Esophagus squamous epithelium (tissue), 5 donors: ENCODE measurements at regions not wholly inside any gene's neighbourhood (a gene's known extent, or its start where the extent isn't known, plus 50 kb on each side); places are given as distances from the start of the nearest gene placed in this dataset.

Source experiments
- DNase-seq: peaks from one replicate; lab custom pipeline; 2025; lab: John Stamatoyannopoulos, UW
- H3K27ac ChIP-seq, 4 donors: fragments of 200-600 bp; sonication (generic); one replicate each; pipeline ENCODE4 v1.5.1; 2016 to 2019; ENCODE audit warnings: mild to moderate bottlenecking in 1 of 4
- H3K27me3 ChIP-seq, 4 donors: fragments of 200-600 bp; sonication (generic); 1 replicate in 3 of 4; 2 replicates in 1 of 4; pipeline versions ENCODE4 v1.5.1 to v1.6.0; 2017 to 2021; ENCODE audit warnings: antibody characterized with exemption in 1 of 4
- H3K36me3 ChIP-seq, 3 donors: fragments of 200-600 bp; sonication (generic); one replicate each; pipeline ENCODE4 v1.5.1; 2016 to 2019
- H3K4me1 ChIP-seq, 3 donors: fragments of 200-600 bp; sonication (generic); one replicate each; pipeline ENCODE4 v1.5.1; 2017 to 2019
- H3K4me3 ChIP-seq, 4 donors: fragments of 200-600 bp; sonication (generic); 1 replicate in 3 of 4; 2 replicates in 1 of 4; pipeline ENCODE4 v1.5.1; 2016 to 2019; ENCODE audit warnings: mild to moderate bottlenecking in 2 of 4, moderate library complexity in 1 of 4
- H3K9me3 ChIP-seq, 3 donors: fragments of 200-600 bp; sonication (generic); one replicate each; pipeline ENCODE4 v1.5.1; 2016 to 2019
- CTCF ChIP-seq, 6 experiments: fragments of 450-650 bp in 4 of 6; fragments of 200-600 bp in 2 of 6; sonication (generic) in 2 of 6; IDR thresholded peaks; one replicate each; pipeline ENCODE4 v1.5.1; 2016 to 2019; ENCODE audit warnings: antibody characterized with exemption in 6 of 6, mild to moderate bottlenecking in 4 of 6, moderate library complexity in 4 of 6
- POLR2A ChIP-seq, 4 donors: fragments of 450-650 bp; IDR thresholded peaks; one replicate each; pipeline ENCODE4 v1.6.1; 2017; ENCODE audit warnings: antibody characterized with exemption in 4 of 4, mild to moderate bottlenecking in 4 of 4, moderate library complexity in 3 of 4
- WGBS, 2 donors: methylation state at CpG; one replicate each; pipeline ENCODE4 v1.1.5; 2018; 5-methylcytosine and 5-hydroxymethylcytosine counted together
- intact Hi-C: fragments of 100-400 bp; cut with DNase I; formaldehyde crosslinking; loops from one replicate; pipeline ENCODE4 v1.15.0; 2022
- donor health status: DM: yes; HTN: yes; CAD: no.

- Histone ChIP-seq H3K4me3 (no peak overlapping the region), H3K36me3 (no peaks in the 10 kb centered on the region), H3K27me3 (peaks cover 0 to 48% (median 0%) of the 10 kb centered on the region in 4 donors), H3K27ac (no peak overlapping the region), H3K4me1 (peaks cover 0 to 3% (median 0%) of the 10 kb centered on the region in 3 donors), H3K9me3 (no peaks in the 10 kb centered on the region)
- intact Hi-C loops, result no loop called here
- no peak for DNase-seq
- TF ChIP-seq CTCF (IDR thresholded peaks at IDR 0.05) (no peak), POLR2A (IDR thresholded peaks at IDR 0.05) (no peak)
- WGBS, 2 donors, result 77 to 100% methylated on average over 1 of the region's 1 CpG
These were observed 504.7 kb downstream of the PLCL1 start for GRCh38 chr2:198309081-198309480.

- intact Hi-C loops, result no loop called here
- Histone ChIP-seq H3K27ac (no peak overlapping the region), H3K9me3 (no peaks in the 10 kb centered on the region), H3K4me3 (no peak overlapping the region), H3K36me3 (no peaks in the 10 kb centered on the region), H3K4me1 (peaks cover 0 to 3% (median 0%) of the 10 kb centered on the region in 3 donors), H3K27me3 (peaks cover 0 to 42% (median 0%) of the 10 kb centered on the region in 4 donors)
- no peak for DNase-seq
- 77 to 83% methylated on average over 3 of the region's 3 CpGs for WGBS, 2 donors
- TF ChIP-seq CTCF (IDR thresholded peaks at IDR 0.05), result no peak
- TF ChIP-seq POLR2A (IDR thresholded peaks at IDR 0.05), result no peak
These were observed 504.0 kb downstream of the PLCL1 start for GRCh38 chr2:198308368-198308767.

GRCh38 chr2:198307093-198307492 lies 502.7 kb downstream of the PLCL1 start:
- TF ChIP-seq POLR2A (IDR thresholded peaks at IDR 0.05), result no peak
- TF ChIP-seq CTCF (IDR thresholded peaks at IDR 0.05), result no peak
- no peak overlapping the region for H3K27ac ChIP-seq
- 78% methylated on average over 3 of the region's 3 CpGs for WGBS, 2 donors
- H3K36me3 ChIP-seq, result no peaks in the 10 kb centered on the region
- intact Hi-C loops, result no loop called here
- no peaks in the 10 kb centered on the region for H3K9me3 ChIP-seq
- H3K27me3 ChIP-seq, result peaks cover 0 to 29% (median 0%) of the 10 kb centered on the region in 4 donors
- H3K4me3 ChIP-seq, result no peak overlapping the region
- DNase-seq, result no peak
- no peaks in the 10 kb centered on the region for H3K4me1 ChIP-seq

- 52 to 59% methylated on average over 3 to 4 of the region's 4 CpGs for WGBS, 2 donors
- intact Hi-C loops, result no loop called here
- no peaks in the 10 kb centered on the region for H3K36me3 ChIP-seq
- no peaks in the 10 kb centered on the region for H3K4me1 ChIP-seq
- H3K9me3 ChIP-seq, result no peaks in the 10 kb centered on the region
- H3K4me3 ChIP-seq, result no peak overlapping the region
- no peak for DNase-seq
- no peak for TF ChIP-seq POLR2A (IDR thresholded peaks at IDR 0.05)
- TF ChIP-seq CTCF (IDR thresholded peaks at IDR 0.05), result no peak
- H3K27me3 ChIP-seq, result peaks cover 0 to 11% (median 0%) of the 10 kb centered on the region in 4 donors
- no peak overlapping the region for H3K27ac ChIP-seq
These were observed 500.5 kb downstream of the PLCL1 start for GRCh38 chr2:198304859-198305258.

GRCh38 chr2:198297350-198297749 lies 493.0 kb downstream of the PLCL1 start:
- intact Hi-C loops, result loop anchor here (10.0 kb wide), 1 partner anchor 163 kb away; no protein-coding TSS in a partner anchor
- Histone ChIP-seq H3K4me3 (no peak overlapping the region), H3K9me3 (no peaks in the 10 kb centered on the region), H3K4me1 (no peaks in the 10 kb centered on the region), H3K27ac (no peak overlapping the region), H3K27me3 (peaks cover 0 to 5% (median 0%) of the 10 kb centered on the region in 4 donors), H3K36me3 (no peaks in the 10 kb centered on the region)
- TF ChIP-seq POLR2A (IDR thresholded peaks at IDR 0.05), result no peak
- TF ChIP-seq CTCF (IDR thresholded peaks at IDR 0.05), result no peak
- 47 to 57% methylated on average over 2 of the region's 2 CpGs for WGBS, 2 donors
- no peak for DNase-seq
